ENCODE measurements at regions not wholly inside any gene's neighbourhood (a gene's known extent, or its start where the extent isn't known, plus 50 kb on each side); places are given as distances from the start of the nearest gene placed in this dataset.

DNA sequence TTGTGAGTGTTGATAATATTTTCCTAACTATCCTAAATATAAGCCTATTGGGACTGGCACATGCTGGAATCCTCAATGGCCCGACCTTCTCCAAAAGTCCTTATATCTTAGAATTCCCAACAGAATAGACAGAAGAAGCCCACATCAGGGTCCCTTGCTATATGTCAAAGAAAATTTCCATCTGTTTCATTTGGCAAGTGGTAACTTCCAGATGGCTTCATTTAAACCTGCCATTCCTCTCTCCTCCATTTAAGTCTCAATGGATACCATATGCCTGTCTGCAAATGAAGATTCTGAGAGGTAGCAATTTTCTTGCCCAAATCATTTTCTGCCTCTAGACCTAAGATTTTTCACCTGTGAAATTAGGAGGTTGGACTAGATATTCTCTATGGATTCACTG, 73.1 kb upstream of the KCNA4 start:
- DNase-seq = no peak
- no peak overlapping the region for H3K4me3 ChIP-seq
- TF ChIP-seq CTCF (IDR thresholded peaks at IDR 0.05) (no peak), POLR2A (IDR thresholded peaks at IDR 0.05) (no peak), EP300 (IDR thresholded peaks at IDR 0.05) (no peak), POLR2AphosphoS5 (IDR thresholded peaks at IDR 0.05) (no peak)
- no peaks in the 10 kb centered on the region for H3K4me1 ChIP-seq
- no peaks in the 10 kb centered on the region for H3K27me3 ChIP-seq
- H3K36me3 ChIP-seq = no peaks in the 10 kb centered on the region
- WGBS, 5 donors = 70 to 100% (median 93%) methylated on average over 1 of the region's 1 CpG
- no peaks in the 10 kb centered on the region for H3K9me3 ChIP-seq
- intact Hi-C loops (cut with DNase I; ENCODE audit: low total_unique reads) = no loop called here
- no peak overlapping the region for H3K27ac ChIP-seq

DNA sequence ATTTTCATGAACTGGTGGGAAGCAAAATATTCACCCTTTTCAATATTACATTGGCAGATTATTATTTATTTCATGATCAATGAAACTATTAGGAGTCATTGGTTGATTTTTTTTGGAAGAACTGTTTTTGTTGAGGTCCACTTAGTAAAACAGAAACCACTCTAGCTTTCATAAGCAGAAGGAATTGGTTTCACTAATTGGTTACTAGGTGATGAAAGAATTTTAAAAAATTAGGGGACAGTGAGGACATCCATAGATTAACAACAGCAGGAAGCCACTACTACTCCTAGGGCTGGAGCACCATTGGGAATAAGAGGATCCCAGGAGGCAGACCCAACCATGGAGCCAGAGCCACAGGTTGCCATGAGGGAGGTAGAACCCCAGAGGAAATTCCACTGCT, 74.4 kb upstream of the KCNA4 start:
- Histone ChIP-seq H3K27ac (no peak overlapping the region), H3K27me3 (no peaks in the 10 kb centered on the region), H3K36me3 (no peaks in the 10 kb centered on the region), H3K4me3 (no peak overlapping the region), H3K9me3 (no peaks in the 10 kb centered on the region), H3K4me1 (no peaks in the 10 kb centered on the region)
- intact Hi-C loops (cut with DNase I; ENCODE audit: low total_unique reads) = no loop called here
- TF ChIP-seq POLR2A (IDR thresholded peaks at IDR 0.05) = no peak
- TF ChIP-seq EP300 (IDR thresholded peaks at IDR 0.05) = no peak
- TF ChIP-seq POLR2AphosphoS5 (IDR thresholded peaks at IDR 0.05) = no peak
- no peak for TF ChIP-seq CTCF (IDR thresholded peaks at IDR 0.05)
- no peak for DNase-seq

- no peak for DNase-seq
- H3K27me3 ChIP-seq = no peaks in the 10 kb centered on the region
- no peaks in the 10 kb centered on the region for H3K36me3 ChIP-seq
- H3K9me3 ChIP-seq = no peaks in the 10 kb centered on the region
- H3K4me1 ChIP-seq = no peaks in the 10 kb centered on the region
- WGBS, 5 donors = 83 to 88% (median 86%) methylated on average over 2 of the region's 2 CpGs
- intact Hi-C loops (cut with DNase I; ENCODE audit: low total_unique reads) = no loop called here
- H3K4me3 ChIP-seq = no peak overlapping the region
- no peak for TF ChIP-seq POLR2AphosphoS5 (IDR thresholded peaks at IDR 0.05)
- TF ChIP-seq POLR2A (IDR thresholded peaks at IDR 0.05) = no peak
- TF ChIP-seq EP300 (IDR thresholded peaks at IDR 0.05) = no peak
- no peak for TF ChIP-seq CTCF (IDR thresholded peaks at IDR 0.05)
- H3K27ac ChIP-seq = no peak overlapping the region
These were observed 74.9 kb upstream of the KCNA4 start for GRCh38 chr11:30091737-30092136.

GRCh38 chr11:30092518-30092917, 75.7 kb upstream of the KCNA4 start:
- no peak for TF ChIP-seq EP300 (IDR thresholded peaks at IDR 0.05)
- TF ChIP-seq CTCF (IDR thresholded peaks at IDR 0.05) = no peak
- no peak for TF ChIP-seq POLR2AphosphoS5 (IDR thresholded peaks at IDR 0.05)
- no peak for TF ChIP-seq POLR2A (IDR thresholded peaks at IDR 0.05)
- no peak overlapping the region for H3K4me3 ChIP-seq
- DNase-seq = no peak
- no peak overlapping the region for H3K27ac ChIP-seq
- no peaks in the 10 kb centered on the region for H3K36me3 ChIP-seq
- intact Hi-C loops (cut with DNase I; ENCODE audit: low total_unique reads) = no loop called here
- H3K4me1 ChIP-seq = no peaks in the 10 kb centered on the region
- no peaks in the 10 kb centered on the region for H3K27me3 ChIP-seq
- H3K9me3 ChIP-seq = no peaks in the 10 kb centered on the region

DNA sequence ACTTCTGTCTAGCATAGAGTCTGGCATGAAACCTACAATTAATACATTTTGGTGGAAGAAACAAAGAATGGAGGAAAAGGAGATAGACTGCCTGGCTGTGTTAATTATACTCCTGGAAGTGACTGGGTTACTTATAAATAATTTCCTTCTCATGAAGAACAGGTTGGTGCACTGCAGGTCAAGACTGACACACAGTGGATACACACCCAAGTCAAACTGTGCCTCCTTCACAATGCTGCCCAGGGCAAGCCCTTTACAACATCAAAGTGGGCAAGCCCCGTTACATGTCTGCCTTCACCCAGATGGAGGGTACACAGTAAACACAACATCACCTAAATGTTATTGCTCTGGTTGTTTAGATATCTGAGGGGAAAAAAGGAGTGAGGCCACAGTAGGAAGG, 83.7 kb upstream of the KCNA4 start:
- Histone ChIP-seq H3K27me3 (no peaks in the 10 kb centered on the region), H3K4me3 (no peak overlapping the region), H3K9me3 (peaks cover 0 to 7% (median 1%) of the 10 kb centered on the region in 4 donors), H3K27ac (no peak overlapping the region), H3K4me1 (no peaks in the 10 kb centered on the region), H3K36me3 (no peaks in the 10 kb centered on the region)
- WGBS, 5 donors = 22 to 61% (median 47%) methylated on average over 1 of the region's 1 CpG
- intact Hi-C loops (cut with DNase I; ENCODE audit: low total_unique reads) = no loop called here
- no peak for TF ChIP-seq POLR2A (IDR thresholded peaks at IDR 0.05)
- TF ChIP-seq POLR2AphosphoS5 (IDR thresholded peaks at IDR 0.05) = no peak
- no peak for TF ChIP-seq CTCF (IDR thresholded peaks at IDR 0.05)
- TF ChIP-seq EP300 (IDR thresholded peaks at IDR 0.05) = no peak
- peak in 1 of 2 donors; percentile 8 for DNase-seq
